IMR-90 (cell line): ENCODE measurements at regions not wholly inside any gene's neighbourhood (a gene's known extent, or its start where the extent isn't known, plus 50 kb on each side); places are given as distances from the start of the nearest gene placed in this dataset.

ENCODE experiments used
- ATAC-seq: fragments of 200-7000 bp; cut with Tn5 transposase; 2 replicates; pipeline ENCODE4 v1.9.1; 2020; ENCODE audit warnings: low read depth, mild to moderate bottlenecking, moderate library complexity
- BruUV-seq: library from RNA; stranded (reverse); fragments of 400-500 nt; replicated peaks from 2 replicates; lab custom pipeline; 2021; lab: Mats Ljungman, UMichigan
- CTCF ChIA-PET: fragments of 300-600 bp; formaldehyde crosslinking; extraction: SDS; loops from one replicate; lab custom pipeline; 2021; ENCODE audit warnings: antibody characterized with exemption; lab: Yijun Ruan, JAX
- POLR2A ChIA-PET: fragments of 300-600 bp; sonication (Branson Sonifier 250); formaldehyde crosslinking; loops from one replicate; lab custom pipeline; 2022; ENCODE audit warnings: antibody characterized with exemption; ENCODE audit not compliant: unreplicated experiment; lab: Charles Lee
- DNase-seq: peaks from one replicate; pipeline ENCODE4 v3.0.0; 2013
- H2AFZ ChIP-seq: replicated peaks from 2 replicates; pipeline ENCODE3; 2013; ENCODE audit warnings: low read length, mild to moderate bottlenecking; ENCODE audit not compliant: poor library complexity
- H2AK5ac ChIP-seq: 2 replicates; pipeline ENCODE4 v1.6.1; 2013; ENCODE audit warnings: low read depth, low read length, inconsistent platforms
- H2AK9ac ChIP-seq: replicated peaks from 2 replicates; pipeline ENCODE3; 2013; ENCODE audit warnings: mild to moderate bottlenecking, low read depth, low read length, moderate library complexity; ENCODE audit not compliant: poor library complexity
- H2BK120ac ChIP-seq: 2 replicates; pipeline ENCODE4 v1.6.1; 2013; ENCODE audit warnings: low read depth, low read length, inconsistent platforms
- H2BK15ac ChIP-seq: 3 replicates; pipeline ENCODE4 v1.6.1; 2013; ENCODE audit warnings: low read depth, low read length, inconsistent platforms
- H2BK20ac ChIP-seq: 2 replicates; pipeline ENCODE4 v1.6.1; 2013; ENCODE audit warnings: low read depth, mild to moderate bottlenecking, inconsistent platforms, low read length, moderate library complexity
- H2BK5ac ChIP-seq: 2 replicates; pipeline ENCODE4 v1.6.1; 2013; ENCODE audit warnings: mild to moderate bottlenecking, low read depth, low read length, inconsistent platforms; ENCODE audit not compliant: poor library complexity, severe bottlenecking
- H3K14ac ChIP-seq: replicated peaks from 2 replicates; pipeline ENCODE4 v1.6.1; 2013; ENCODE audit warnings: low read depth, low read length, inconsistent platforms
- H3K18ac ChIP-seq: 2 replicates; pipeline ENCODE4 v1.6.1; 2013; ENCODE audit warnings: low read depth, low read length, control low read depth
- H3K23ac ChIP-seq: 2 replicates; pipeline ENCODE4 v1.6.1; 2013; ENCODE audit warnings: low read depth, low read length, inconsistent platforms
- H3K27ac ChIP-seq: 2 replicates; pipeline ENCODE4 v1.5.1; 2013; ENCODE audit warnings: mild to moderate bottlenecking, control low read depth, low read length; ENCODE audit not compliant: insufficient read depth
- H3K27me3 ChIP-seq: 2 replicates; pipeline ENCODE4 v1.6.1; 2013; ENCODE audit warnings: low read length; ENCODE audit not compliant: control insufficient read depth, insufficient read depth
- H3K36me3 ChIP-seq: 2 replicates; pipeline ENCODE4 v1.6.1; 2013; ENCODE audit warnings: low read length, mixed read lengths; ENCODE audit not compliant: control insufficient read depth, insufficient read depth
- H3K4ac ChIP-seq: 2 replicates; pipeline ENCODE4 v1.6.1; 2013; ENCODE audit warnings: low read depth, low read length, inconsistent platforms
- H3K4me1 ChIP-seq: 2 replicates; pipeline ENCODE4 v1.6.1; 2013; ENCODE audit warnings: low read length, mixed read lengths; ENCODE audit not compliant: control insufficient read depth, insufficient read depth
- H3K4me2 ChIP-seq: 2 replicates; pipeline ENCODE4 v1.6.1; 2013; ENCODE audit warnings: low read depth, mild to moderate bottlenecking, control low read depth, low read length, moderate library complexity
- H3K4me3 ChIP-seq: 2 replicates; pipeline ENCODE4 v1.5.1; 2013; ENCODE audit warnings: low read depth, mild to moderate bottlenecking, control low read depth, low read length, moderate library complexity; ENCODE audit not compliant: insufficient read depth
- H3K56ac ChIP-seq: 2 replicates; pipeline ENCODE4 v1.6.1; 2013; ENCODE audit warnings: low read length, inconsistent platforms; ENCODE audit not compliant: insufficient read depth; ENCODE audit errors: extremely low read depth
- H3K79me1 ChIP-seq, 2 experiments: 2 replicates each; pipeline ENCODE4 v1.6.1; 2013; ENCODE audit warnings: low read length in 2 of 2, inconsistent platforms in 1 of 2, low read depth in 1 of 2
- H3K9ac ChIP-seq: 2 replicates; pipeline ENCODE4 v1.6.1; 2013; ENCODE audit warnings: low read depth, low read length, control low read depth
- H3K9me1 ChIP-seq: 2 replicates; pipeline ENCODE4 v1.6.1; 2013; ENCODE audit warnings: low read length, inconsistent platforms; ENCODE audit not compliant: insufficient read depth
- H3K9me3 ChIP-seq: 2 replicates; pipeline ENCODE4 v1.6.1; 2013; ENCODE audit warnings: low read length; ENCODE audit not compliant: control insufficient read depth, insufficient read depth
- H4K20me1 ChIP-seq: 2 replicates; pipeline ENCODE4 v1.6.1; 2013; ENCODE audit warnings: low read length, inconsistent platforms; ENCODE audit not compliant: insufficient read depth
- H4K5ac ChIP-seq: 2 replicates; pipeline ENCODE4 v1.6.1; 2013; ENCODE audit warnings: mild to moderate bottlenecking, low read depth, low read length, control low read depth
- H4K8ac ChIP-seq, 2 experiments: 2 replicates each; pipeline ENCODE4 v1.6.1; 2013; ENCODE audit warnings: low read depth in 2 of 2, low read length in 2 of 2, control low read depth in 1 of 2, inconsistent platforms in 1 of 2
- H4K91ac ChIP-seq: 2 replicates; pipeline ENCODE4 v1.6.1; 2013; ENCODE audit warnings: low read depth, low read length, inconsistent platforms; ENCODE audit not compliant: insufficient read depth
- CEBPB ChIP-seq: IDR thresholded peaks from 2 replicates; pipeline ENCODE4 v1.6.1; 2012; ENCODE audit warnings: low read depth, low read length, improper control_type of control experiment
- FOS ChIP-seq: fragments of 150-350 bp; IDR thresholded peaks from 2 replicates; pipeline ENCODE4 v1.6.1; 2016; ENCODE audit warnings: low read depth, low read length
- MAFK ChIP-seq: IDR thresholded peaks from 2 replicates; pipeline ENCODE4 v1.6.1; 2012; ENCODE audit warnings: low read depth, low read length, improper control_type of control experiment
- MAZ ChIP-seq: IDR thresholded peaks from 2 replicates; pipeline ENCODE4 v1.6.1; 2012; ENCODE audit warnings: low read depth, mild to moderate bottlenecking, low read length, improper control_type of control experiment, moderate library complexity, borderline replicate concordance
- MXI1 ChIP-seq: IDR thresholded peaks from 2 replicates; pipeline ENCODE4 v1.6.1; 2012; ENCODE audit warnings: low read depth, mild to moderate bottlenecking, low read length, moderate library complexity, borderline replicate concordance
- POLR2A ChIP-seq: IDR thresholded peaks from 2 replicates; pipeline ENCODE4 v1.6.1; 2012; ENCODE audit warnings: mild to moderate bottlenecking, low read depth, low read length
- RFX5 ChIP-seq: IDR thresholded peaks from 2 replicates; pipeline ENCODE4 v1.8.0; 2012; ENCODE audit warnings: low read depth, mild to moderate bottlenecking, low read length, moderate library complexity
- SMC3 ChIP-seq: fragments of 150-350 bp; IDR thresholded peaks from 2 replicates; pipeline ENCODE4 v1.6.1; 2016; ENCODE audit warnings: low read depth, mild to moderate bottlenecking, antibody characterized with exemption, low read length, moderate library complexity
- WGBS, 2 experiments: methylation state at CpG; one replicate each; pipeline versions ENCODE4 v1.1.5 to v1.1.7; 2013; ENCODE audit warnings: missing lambda C conversion rate in 2 of 2; ENCODE audit not compliant: insufficient read length in 1 of 2; ENCODE audit errors: extremely low coverage in 2 of 2; 5-methylcytosine and 5-hydroxymethylcytosine counted together
- dilution Hi-C: fragments of 300-500 bp; cut with HindIII; formaldehyde crosslinking; loops from one replicate; pipeline ENCODE4 v1.14.3; 2018; ENCODE audit warnings: low sequenced_read_pairs; ENCODE audit not compliant: unreplicated experiment
- in situ Hi-C: fragments of 300-500 bp; cut with MboI; formaldehyde crosslinking; loops from 3 replicates; pipeline ENCODE4 v1.14.3; 2019; ENCODE audit warnings: low sequenced_read_pairs, inconsistent platforms, mixed read lengths
- intact Hi-C: fragments of 100-400 bp; cut with micrococcal nuclease; formaldehyde crosslinking; loops from 2 replicates; pipeline ENCODE4 v1.10.0; 2022
- TF ChIP-seq, protein P1 (sequence below): fragments of 150-350 bp; IDR thresholded peaks from 2 replicates; pipeline ENCODE4 v1.6.1; 2017; ENCODE audit warnings: mild to moderate bottlenecking, antibody characterized with exemption, low read length, low read depth

DNA sequence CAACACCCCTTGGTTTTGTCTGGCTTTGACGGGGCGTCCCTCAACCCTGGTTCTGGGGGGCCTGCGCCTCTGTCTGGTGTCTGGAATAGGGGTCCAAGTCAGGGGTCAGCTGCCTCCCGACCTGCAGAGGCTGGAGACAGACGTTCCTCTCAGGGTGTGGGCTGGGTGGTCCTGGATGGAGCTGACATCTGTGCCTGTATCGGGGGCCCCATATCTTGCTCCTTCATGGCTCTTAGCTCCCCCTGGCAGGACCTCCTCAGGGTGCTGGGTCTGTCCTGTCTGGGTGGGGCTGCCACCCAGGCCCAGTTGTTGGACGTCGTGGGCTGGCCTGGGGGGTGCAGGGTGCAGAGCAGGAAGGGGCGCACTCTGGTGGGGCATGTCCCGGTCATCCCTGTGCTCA is 374.8 kb downstream of the TMEM121 start:
- Histone ChIP-seq H3K9me3 (peaks cover 50% of the 10 kb centered on the region), H2AK5ac (no peak overlapping the region), H3K36me3 (no peaks in the 10 kb centered on the region), H3K23ac (no peak overlapping the region), H4K20me1 (no peaks in the 10 kb centered on the region), H3K14ac (no peak overlapping the region), H3K27me3 (no peaks in the 10 kb centered on the region), H2AFZ (no peak overlapping the region), H3K9ac (no peak overlapping the region), H3K4me2 (no peak overlapping the region), H3K4me1 (no peaks in the 10 kb centered on the region), H3K9me1 (no peaks in the 10 kb centered on the region), H4K91ac (no peak overlapping the region), H3K18ac (no peak overlapping the region), H2BK15ac (no peak overlapping the region), H4K8ac (no peak overlapping the region), H3K27ac (no peak overlapping the region), H2BK120ac (no peak overlapping the region), H2BK5ac (no peak overlapping the region), H3K4me3 (no peak overlapping the region), H2BK20ac (no peak overlapping the region), H2AK9ac (no peak overlapping the region), H3K56ac (no peak overlapping the region), H4K5ac (no peak overlapping the region), H3K79me1 (no peaks in the 10 kb centered on the region), H3K4ac (no peak overlapping the region)
- intact Hi-C loops = no loop called here
- in situ Hi-C loops = no loop called here
- no peak for TF ChIP-seq RFX5
- TF ChIP-seq MXI1 = no peak
- no peak for TF ChIP-seq POLR2A
- no peak for TF ChIP-seq MAZ
- no peak for TF ChIP-seq SMC3
- TF ChIP-seq, protein P1, sequence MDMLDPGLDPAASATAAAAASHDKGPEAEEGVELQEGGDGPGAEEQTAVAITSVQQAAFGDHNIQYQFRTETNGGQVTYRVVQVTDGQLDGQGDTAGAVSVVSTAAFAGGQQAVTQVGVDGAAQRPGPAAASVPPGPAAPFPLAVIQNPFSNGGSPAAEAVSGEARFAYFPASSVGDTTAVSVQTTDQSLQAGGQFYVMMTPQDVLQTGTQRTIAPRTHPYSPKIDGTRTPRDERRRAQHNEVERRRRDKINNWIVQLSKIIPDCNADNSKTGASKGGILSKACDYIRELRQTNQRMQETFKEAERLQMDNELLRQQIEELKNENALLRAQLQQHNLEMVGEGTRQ = no peak
- no peak for TF ChIP-seq FOS
- TF ChIP-seq CEBPB = no peak
- no peak for TF ChIP-seq MAFK
- BruUV-seq = no TSS peak
- DNase-seq (no peak), ATAC-seq (no peak)
- 67% methylated on average over 1 of the region's 10 CpGs; no CpG with 5 or more reads in 1 of the 2 experiments for WGBS, 2 experiments
- CTCF ChIA-PET = no interaction called here
- POLR2A ChIA-PET = no interaction called here
- dilution Hi-C loops = no loop called here
